ENCODE measurements at regions not wholly inside any gene's neighbourhood (a gene's known extent, or its start where the extent isn't known, plus 50 kb on each side); places are given as distances from the start of the nearest gene placed in this dataset.

GRCh38 chr2:143936538-143936847 is 583.4 kb downstream of the ZEB2 start:
- TF ChIP-seq TAF1 (IDR thresholded peaks at IDR 0.05; ENCODE audit: control insufficient read depth, extremely low read depth, insufficient read depth, low read length, severe bottlenecking) (no peak), NRF1 (conservative IDR thresholded peaks at IDR 0.05 in 1 of 2, IDR thresholded peaks at IDR 0.05 in 1 of 2) (no peak), MXI1 (IDR thresholded peaks at IDR 0.05; ENCODE audit: low read depth, low read length) (no peak), NKRF (IDR thresholded peaks at IDR 0.05; ENCODE audit: borderline replicate concordance) (no peak), SP1 (CRISPR knock-in tag; IDR thresholded peaks at IDR 0.05) (no peak)
